Liver (tissue), 3 donors: ENCODE measurements at regions not wholly inside any gene's neighbourhood (a gene's known extent, or its start where the extent isn't known, plus 50 kb on each side); places are given as distances from the start of the nearest gene placed in this dataset.

ENCODE experiments used
- CTCF ChIP-seq: fragments of 150-350 bp; IDR thresholded peaks from 2 replicates; pipeline ENCODE4 v1.5.1; 2017; ENCODE audit warnings: improper control_type of control experiment, low read depth, low read length; ENCODE audit not compliant: missing input control
- GABPA ChIP-seq, 2 donors: IDR thresholded peaks in 1 of 2; conservative IDR thresholded peaks in 1 of 2; 2 replicates each; pipeline ENCODE4 v1.6.1; 2016; ENCODE audit warnings: antibody characterized with exemption in 2 of 2, mild to moderate bottlenecking in 1 of 2, moderate library complexity in 1 of 2
- HNF4A ChIP-seq, 2 donors: conservative IDR thresholded peaks; 2 replicates each; pipeline ENCODE4 v1.6.1; 2016; ENCODE audit warnings: antibody characterized with exemption in 2 of 2, mild to moderate bottlenecking in 2 of 2
- JUND ChIP-seq, 2 donors: IDR thresholded peaks; 2 replicates each; pipeline ENCODE4 v1.6.1; 2016; ENCODE audit warnings: antibody characterized with exemption in 2 of 2
- MAX ChIP-seq: IDR thresholded peaks from 2 replicates; pipeline ENCODE4 v1.6.1; 2016; ENCODE audit warnings: antibody characterized with exemption
- YY1 ChIP-seq: IDR thresholded peaks from 2 replicates; pipeline ENCODE4 v1.6.1; 2016; ENCODE audit warnings: antibody characterized with exemption, mild to moderate bottlenecking
- TF ChIP-seq, protein P1 (sequence below): IDR thresholded peaks from 2 replicates; pipeline ENCODE4 v1.6.1; 2016; ENCODE audit warnings: antibody characterized with exemption, mild to moderate bottlenecking
- donor health status: healthy.
- donor health status: healthy.

- TF ChIP-seq GABPA (IDR thresholded peaks at IDR 0.05 in 1 of 2, conservative IDR thresholded peaks at IDR 0.05 in 1 of 2) (no peak), CTCF (no peak), YY1 (no peak), HNF4A (conservative IDR thresholded peaks at IDR 0.05) (no peak), JUND (IDR thresholded peaks at IDR 0.05) (no peak), MAX (no peak)
- TF ChIP-seq, protein P1, sequence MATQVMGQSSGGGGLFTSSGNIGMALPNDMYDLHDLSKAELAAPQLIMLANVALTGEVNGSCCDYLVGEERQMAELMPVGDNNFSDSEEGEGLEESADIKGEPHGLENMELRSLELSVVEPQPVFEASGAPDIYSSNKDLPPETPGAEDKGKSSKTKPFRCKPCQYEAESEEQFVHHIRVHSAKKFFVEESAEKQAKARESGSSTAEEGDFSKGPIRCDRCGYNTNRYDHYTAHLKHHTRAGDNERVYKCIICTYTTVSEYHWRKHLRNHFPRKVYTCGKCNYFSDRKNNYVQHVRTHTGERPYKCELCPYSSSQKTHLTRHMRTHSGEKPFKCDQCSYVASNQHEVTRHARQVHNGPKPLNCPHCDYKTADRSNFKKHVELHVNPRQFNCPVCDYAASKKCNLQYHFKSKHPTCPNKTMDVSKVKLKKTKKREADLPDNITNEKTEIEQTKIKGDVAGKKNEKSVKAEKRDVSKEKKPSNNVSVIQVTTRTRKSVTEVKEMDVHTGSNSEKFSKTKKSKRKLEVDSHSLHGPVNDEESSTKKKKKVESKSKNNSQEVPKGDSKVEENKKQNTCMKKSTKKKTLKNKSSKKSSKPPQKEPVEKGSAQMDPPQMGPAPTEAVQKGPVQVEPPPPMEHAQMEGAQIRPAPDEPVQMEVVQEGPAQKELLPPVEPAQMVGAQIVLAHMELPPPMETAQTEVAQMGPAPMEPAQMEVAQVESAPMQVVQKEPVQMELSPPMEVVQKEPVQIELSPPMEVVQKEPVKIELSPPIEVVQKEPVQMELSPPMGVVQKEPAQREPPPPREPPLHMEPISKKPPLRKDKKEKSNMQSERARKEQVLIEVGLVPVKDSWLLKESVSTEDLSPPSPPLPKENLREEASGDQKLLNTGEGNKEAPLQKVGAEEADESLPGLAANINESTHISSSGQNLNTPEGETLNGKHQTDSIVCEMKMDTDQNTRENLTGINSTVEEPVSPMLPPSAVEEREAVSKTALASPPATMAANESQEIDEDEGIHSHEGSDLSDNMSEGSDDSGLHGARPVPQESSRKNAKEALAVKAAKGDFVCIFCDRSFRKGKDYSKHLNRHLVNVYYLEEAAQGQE: no peak
These were observed 143.3 kb upstream of the KCNIP4 start for GRCh38 chr4:22091906-22092305.
